Stimulated activated CD4-positive, alpha-beta T cell treated with anti-CD3 and anti-CD28 coated beads, Interleukin-12 subunit alpha, Interleukin-12 subunit beta, amount 100 ng/mL, for 4 hours (primary cell): ENCODE measurements at regions not wholly inside any gene's neighbourhood (a gene's known extent, or its start where the extent isn't known, plus 50 kb on each side); places are given as distances from the start of the nearest gene placed in this dataset.

Experiments used
- DNase-seq: peaks from one replicate; pipeline ENCODE4 v3.0.0-alpha.2; 2020

DNA sequence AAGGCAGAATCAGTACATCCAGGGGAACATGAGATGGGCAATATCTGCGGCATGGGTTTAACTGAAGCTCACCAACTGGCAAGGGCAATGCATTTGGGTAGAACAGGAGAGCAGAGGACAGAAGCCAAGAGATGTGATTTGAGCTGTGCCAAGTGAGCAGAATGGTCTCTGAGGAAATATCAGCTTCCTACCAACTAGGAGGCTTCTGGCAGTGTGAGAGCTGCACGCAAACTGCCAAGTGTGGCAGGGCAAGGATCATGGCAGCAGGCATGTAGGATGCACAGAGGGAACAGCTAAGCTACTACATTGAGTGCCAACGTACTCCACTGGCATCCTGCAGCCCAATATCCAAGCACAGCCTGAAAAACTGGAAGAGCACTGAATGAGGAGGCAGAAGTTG is 1036.5 kb downstream of the TUSC7 start:
- no peak for DNase-seq

- DNase-seq = no peak
These were observed 1038.6 kb downstream of the TUSC7 start for GRCh38 chr3:117748131-117748530.

GRCh38 chr3:117750674-117751269 is 1041.2 kb downstream of the TUSC7 start:
- no peak for DNase-seq

- DNase-seq = no peak
These were observed 1042.1 kb downstream of the TUSC7 start for GRCh38 chr3:117751651-117752050.

DNA sequence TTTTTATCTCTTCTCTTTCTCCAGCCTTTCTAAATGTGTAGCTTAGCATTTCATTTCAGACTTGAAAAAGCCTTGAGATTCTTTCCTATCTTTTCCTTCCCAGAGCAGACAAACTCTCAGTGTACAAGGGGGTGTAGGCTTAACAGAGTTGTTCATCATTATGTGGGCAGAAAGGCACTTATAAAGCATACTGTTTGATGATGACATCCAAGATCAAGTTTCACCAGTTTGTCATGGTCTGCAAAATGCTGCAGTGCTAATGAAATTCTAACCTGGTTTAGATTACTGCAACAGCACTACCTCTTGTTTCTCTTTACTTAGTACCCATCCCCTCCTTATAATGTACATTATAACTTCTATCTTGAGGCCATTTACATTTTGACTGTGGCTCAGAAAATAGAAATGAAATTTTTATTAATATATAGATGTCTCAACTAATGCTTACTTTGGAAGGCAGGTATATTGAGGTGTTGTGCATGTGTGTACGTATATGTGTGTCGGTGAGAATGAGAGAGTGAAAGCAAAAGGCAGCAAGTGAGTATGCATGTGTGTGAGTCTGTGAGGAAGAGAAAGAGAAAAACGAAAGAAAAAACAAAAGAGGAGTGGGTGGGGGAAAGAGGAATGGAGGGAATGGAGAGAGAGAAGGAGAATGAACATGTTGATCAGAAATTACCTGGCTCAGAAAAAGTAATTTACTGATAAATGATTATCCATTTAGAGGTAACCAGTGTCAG is 1043.6 kb downstream of the TUSC7 start:
- no peak for DNase-seq

- no peak for DNase-seq
These were observed 1044.5 kb downstream of the TUSC7 start for GRCh38 chr3:117754058-117754457.

- no peak for DNase-seq
These were observed 1045.3 kb downstream of the TUSC7 start for GRCh38 chr3:117754841-117755240.

GRCh38 chr3:117756563-117756962 is 1047.0 kb downstream of the TUSC7 start:
- DNase-seq = no peak

- no peak for DNase-seq
These were observed 1052.4 kb downstream of the TUSC7 start for GRCh38 chr3:117761703-117762620.

DNA sequence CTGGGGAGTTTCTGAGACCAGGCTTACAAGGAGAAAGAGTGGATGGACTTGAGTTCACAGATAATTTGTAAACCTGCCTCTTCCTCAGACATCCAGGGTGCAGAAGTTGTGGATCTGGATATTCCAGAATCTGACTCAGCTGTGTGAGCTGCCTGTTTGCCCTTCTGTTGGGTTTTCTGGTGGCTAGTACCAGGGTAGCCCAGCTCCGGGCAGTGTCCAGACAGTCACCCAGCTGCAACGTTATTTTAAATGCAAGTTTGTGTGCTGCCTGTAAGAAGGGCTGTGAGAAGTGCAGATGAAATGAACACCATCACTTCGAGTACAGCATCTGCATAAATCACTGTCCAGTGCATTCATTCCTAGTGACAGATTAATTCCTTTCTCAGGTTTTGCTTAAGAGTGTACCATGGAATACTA is 1053.0 kb downstream of the TUSC7 start:
- no peak for DNase-seq

DNA sequence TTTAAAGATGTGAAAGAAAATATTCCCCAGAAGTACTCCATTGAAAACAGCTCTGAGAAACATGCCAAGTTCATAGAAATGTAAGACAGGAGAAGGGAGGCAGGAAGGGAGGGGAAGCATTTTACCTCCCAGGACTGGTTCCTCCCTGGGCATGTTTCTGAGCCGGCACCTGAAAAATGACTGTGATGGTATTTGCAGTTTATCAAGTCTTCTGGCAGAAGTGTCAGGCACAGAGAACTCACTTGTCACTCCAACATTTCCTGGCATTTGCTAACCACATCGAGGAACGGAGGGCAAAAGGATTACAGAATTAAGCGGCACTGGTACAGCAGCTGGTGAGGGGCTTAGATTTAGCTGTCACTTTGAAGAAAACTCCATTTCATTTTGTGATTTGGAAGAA is 1054.0 kb downstream of the TUSC7 start:
- no peak for DNase-seq

DNA sequence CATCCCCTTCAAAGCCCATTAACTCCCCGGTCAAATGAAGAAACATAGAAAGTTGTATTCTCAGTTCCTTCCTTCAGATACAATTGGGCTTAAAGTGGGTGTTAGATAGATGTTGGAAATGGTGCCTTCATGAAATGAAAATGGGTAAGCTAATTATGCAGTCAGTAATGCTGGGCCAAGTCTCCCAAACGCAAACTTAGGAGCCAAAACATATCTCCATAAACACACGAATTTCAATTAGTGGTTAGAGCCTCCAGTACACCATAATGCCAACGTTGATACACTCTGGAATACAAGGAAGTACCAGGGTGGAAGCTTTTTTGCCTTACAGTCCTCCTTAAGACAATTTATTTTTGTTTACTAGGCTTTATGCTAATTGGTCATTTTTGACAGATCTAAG is 1059.0 kb downstream of the TUSC7 start:
- no peak for DNase-seq

- DNase-seq = no peak
These were observed 1064.6 kb downstream of the TUSC7 start for GRCh38 chr3:117774130-117774529.

GRCh38 chr3:117786349-117786748 is 1076.8 kb downstream of the TUSC7 start:
- no peak for DNase-seq

- no peak for DNase-seq
These were observed 1078.5 kb downstream of the TUSC7 start for GRCh38 chr3:117788061-117788460.

DNA sequence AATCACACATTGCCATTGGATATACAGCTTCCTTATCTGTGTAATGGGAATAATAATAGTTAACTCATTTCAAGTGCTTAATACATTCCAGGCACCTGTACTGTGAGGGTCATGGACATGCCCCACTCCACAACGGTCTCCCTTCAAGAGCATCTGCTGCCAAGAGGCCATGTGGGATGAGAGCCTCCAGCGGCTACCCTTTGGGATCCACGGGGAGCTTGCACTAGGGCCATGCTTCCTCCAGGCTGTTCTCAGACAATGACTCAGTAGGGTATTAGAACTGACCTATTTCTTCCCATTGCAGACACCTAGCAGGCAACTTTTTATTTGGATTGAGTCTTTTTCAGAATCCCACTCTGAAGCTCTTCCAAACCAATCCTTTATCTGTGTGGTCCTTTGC is 1078.9 kb downstream of the TUSC7 start:
- DNase-seq = no peak

GRCh38 chr3:117790235-117790987 is 1080.8 kb downstream of the TUSC7 start:
- no peak for DNase-seq

DNA sequence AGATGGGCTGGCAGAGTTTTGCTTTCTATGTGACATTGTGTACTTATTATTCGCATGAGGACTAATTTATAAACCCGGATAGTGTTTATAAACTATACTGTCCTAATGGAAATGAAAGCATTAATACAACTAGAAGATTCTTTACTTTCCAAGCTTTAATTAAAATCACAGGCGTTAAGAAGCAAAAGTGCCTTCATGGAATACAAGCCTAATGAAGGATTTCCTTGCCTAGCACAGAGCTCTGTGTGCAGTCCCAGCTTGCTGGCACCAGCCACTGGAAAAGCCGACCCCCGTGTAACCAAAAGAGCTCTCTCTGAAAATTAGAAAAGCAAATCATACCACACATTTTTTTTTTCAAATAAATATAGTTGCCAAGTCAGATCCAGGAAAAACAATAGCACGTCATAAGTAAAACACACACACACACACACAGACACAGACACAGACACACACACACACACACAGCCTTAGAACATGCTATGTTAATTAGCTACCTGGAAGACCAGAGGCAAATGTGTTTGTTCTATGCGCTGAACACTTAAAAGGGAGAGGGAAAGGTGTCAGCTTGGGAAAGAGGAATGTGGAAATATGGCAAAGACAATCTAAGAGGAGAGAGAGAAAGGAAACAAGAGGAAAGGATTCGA is 1084.2 kb downstream of the TUSC7 start:
- no peak for DNase-seq

GRCh38 chr3:117798221-117798620 is 1088.6 kb downstream of the TUSC7 start:
- no peak for DNase-seq

GRCh38 chr3:117798687-117799386 is 1089.3 kb downstream of the TUSC7 start:
- no peak for DNase-seq

GRCh38 chr3:117799387-117799735 is 1089.8 kb downstream of the TUSC7 start:
- DNase-seq = no peak

DNA sequence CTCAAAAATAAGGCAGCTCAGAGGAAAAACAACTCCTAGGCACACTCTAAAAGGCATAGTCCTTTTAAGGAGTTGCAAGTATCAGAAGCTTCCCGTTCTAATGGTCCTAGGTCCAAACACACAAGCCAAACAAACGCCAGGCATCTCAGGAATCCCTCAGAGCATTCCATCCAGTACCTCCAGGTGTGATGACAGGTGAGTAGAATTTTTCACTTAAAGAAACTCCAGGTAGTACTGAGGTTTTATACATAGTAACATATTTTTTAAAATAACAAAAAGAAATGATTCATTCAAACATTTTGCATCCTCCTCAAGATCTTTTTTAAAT is 1092.3 kb downstream of the TUSC7 start:
- no peak for DNase-seq
